Heart left ventricle (tissue), 16 donors: ENCODE measurements at regions not wholly inside any gene's neighbourhood (a gene's known extent, or its start where the extent isn't known, plus 50 kb on each side); places are given as distances from the start of the nearest gene placed in this dataset.
A peak's percentile ranks its signal among the peaks of the same experiment; 100 is the strongest.
"Not testable (repeated sequence)": the region's sequence is repeated elsewhere in the genome, so short reads cannot be mapped to it uniquely, and the experiment has no call there.

Experiments
- ATAC-seq, 4 donors: fragments of 200-7000 bp; cut with Tn5 transposase; one replicate each; pipeline ENCODE4 v1.9.1; 2020 to 2022; ENCODE audit warnings: moderate library complexity in 4 of 4, mild to moderate bottlenecking in 3 of 4, moderate number of reproducible peaks in 1 of 4
- DNase-seq, 5 donors: peaks; one replicate each; pipeline ENCODE4 v3.0.0-alpha.2; 2020
- H3K27ac ChIP-seq, 12 donors: fragments of 200-600 bp; sonication (generic) in 4 of 12; one replicate each; pipeline versions ENCODE4 v1.5.0 to v1.8.0; 2016 to 2022; ENCODE audit warnings: mild to moderate bottlenecking in 2 of 12
- H3K27me3 ChIP-seq, 9 donors: fragments of 200-600 bp; sonication (generic) in 2 of 9; one replicate each; pipeline versions ENCODE4 v1.5.1 to v1.8.0; 2016 to 2022; ENCODE audit warnings: mild to moderate bottlenecking in 3 of 9
- H3K36me3 ChIP-seq, 9 donors: fragments of 200-600 bp; sonication (generic) in 2 of 9; one replicate each; pipeline versions ENCODE4 v1.5.0 to v1.8.0; 2018 to 2022; ENCODE audit warnings: mild to moderate bottlenecking in 2 of 9
- H3K4me1 ChIP-seq, 12 donors: fragments of 200-600 bp; sonication (generic) in 4 of 12; one replicate each; pipeline versions ENCODE4 v1.5.0 to v1.8.0; 2016 to 2022; ENCODE audit warnings: mild to moderate bottlenecking in 3 of 12
- H3K4me3 ChIP-seq, 12 donors: fragments of 200-600 bp; sonication (generic) in 4 of 12; one replicate each; pipeline versions ENCODE4 v1.5.0 to v1.8.0; 2017 to 2022; ENCODE audit warnings: mild to moderate bottlenecking in 9 of 12, moderate library complexity in 4 of 12
- H3K9me3 ChIP-seq, 12 donors: fragments of 200-600 bp; sonication (generic) in 4 of 12; one replicate each; pipeline versions ENCODE4 v1.5.0 to v1.8.0; 2016 to 2022; ENCODE audit warnings: mild to moderate bottlenecking in 1 of 12
- POLR2A ChIP-seq, 2 donors: fragments of 450-650 bp; IDR thresholded peaks; one replicate each; pipeline ENCODE4 v1.6.1; 2017; ENCODE audit warnings: antibody characterized with exemption in 2 of 2, mild to moderate bottlenecking in 2 of 2, moderate library complexity in 2 of 2
- WGBS, 4 donors: extraction: QIAGEN DNeasy Blood & Tissue Kit in 2 of 4; methylation state at CpG; one replicate each; pipeline versions ENCODE4 v1.1.5 to v1.1.7; 2013 to 2018; 5-methylcytosine and 5-hydroxymethylcytosine counted together
- intact Hi-C, 10 donors: fragments of 100-400 bp; cut with DNase I; formaldehyde crosslinking; loops; one replicate each; pipeline versions ENCODE4 v1.11.1 to v1.14.2; 2022
- TF ChIP-seq, protein P1 (sequence below), 12 donors: fragments of 200-600 bp; sonication (generic) in 4 of 12; IDR thresholded peaks; one replicate each; pipeline versions ENCODE4 v1.5.0 to v1.8.0; 2018 to 2022; ENCODE audit warnings: antibody characterized with exemption in 12 of 12, mild to moderate bottlenecking in 5 of 12
- donor health status: ischemic (EF 13 %, LVEDD 7.1; RV severe dilation, severe dysfunction).
- donor health status: healthy with polysubstance abuse.
- donor health status: DM: no; HTN: yes; CAD: no.
- donor health status: DM: no; HTN: no; CAD: no.
- donor health status: ischemic (EF 25% LVEDD 6.9; RV normal size, moderate dysfunction).
- donor health status: ischemic (EF 25% LVEDD 5.7; RV mildly dilated, moderate dysfunction).
- donor health status: healthy.
- donor health status: DM: yes; HTN: yes; CAD: no.
- donor health status: ischemic (EF 35%, LVEDD 5.7; RV mildly dilated, moderate dysfunction).
- donor health status: nonischemic (EF 11% LVEDD 7.7; RV severe dilation, severe dysfunction).
- donor health status: DM: yes; HTN: yes; CAD: no.
- donor health status: PGD.
- donor health status: ischemic (EF 29% LVEDD 5.4; RV normal size, mild dysfunction).
- donor health status: nonischemic (EF 23%, LVEDD 6.1; RV moderate dilation, normal function).

DNA sequence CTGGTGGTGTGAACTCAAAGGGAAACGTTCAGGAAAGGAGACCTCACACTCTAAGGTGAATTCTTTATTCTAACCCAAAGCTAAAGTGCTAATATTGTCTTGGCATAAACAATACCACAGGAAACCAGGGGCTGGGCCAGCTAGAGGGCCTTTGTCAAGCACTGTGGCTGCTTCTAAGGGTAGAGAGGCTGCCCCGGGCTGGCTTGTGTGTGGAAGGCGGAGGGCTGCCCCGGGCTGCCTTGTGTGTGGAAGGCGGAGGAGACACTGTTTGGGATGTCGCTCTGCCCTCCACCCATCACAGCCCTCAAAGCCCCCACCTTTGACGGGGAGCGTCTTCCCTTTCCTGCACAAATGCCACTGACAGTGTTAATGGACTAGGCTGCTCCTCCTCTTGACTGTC, 216.8 kb downstream of the TOMM20 start:
- Histone ChIP-seq H3K9me3 (no peaks in the 10 kb centered on the region), H3K36me3 (no peaks in the 10 kb centered on the region), H3K4me1 (peaks cover 11 to 79% (median 51%) of the 10 kb centered on the region in 12 donors), H3K27ac (peak overlapping the region in 11 of 12 donors; percentile 29 to 92 (median 76)), H3K4me3 (no peak overlapping the region), H3K27me3 (no peaks in the 10 kb centered on the region)
- DNase-seq (peak; percentile 51 to 74 (median 60)), ATAC-seq (peak in 2 of 4 donors; percentile 53 to 66)
- TF ChIP-seq, protein P1, sequence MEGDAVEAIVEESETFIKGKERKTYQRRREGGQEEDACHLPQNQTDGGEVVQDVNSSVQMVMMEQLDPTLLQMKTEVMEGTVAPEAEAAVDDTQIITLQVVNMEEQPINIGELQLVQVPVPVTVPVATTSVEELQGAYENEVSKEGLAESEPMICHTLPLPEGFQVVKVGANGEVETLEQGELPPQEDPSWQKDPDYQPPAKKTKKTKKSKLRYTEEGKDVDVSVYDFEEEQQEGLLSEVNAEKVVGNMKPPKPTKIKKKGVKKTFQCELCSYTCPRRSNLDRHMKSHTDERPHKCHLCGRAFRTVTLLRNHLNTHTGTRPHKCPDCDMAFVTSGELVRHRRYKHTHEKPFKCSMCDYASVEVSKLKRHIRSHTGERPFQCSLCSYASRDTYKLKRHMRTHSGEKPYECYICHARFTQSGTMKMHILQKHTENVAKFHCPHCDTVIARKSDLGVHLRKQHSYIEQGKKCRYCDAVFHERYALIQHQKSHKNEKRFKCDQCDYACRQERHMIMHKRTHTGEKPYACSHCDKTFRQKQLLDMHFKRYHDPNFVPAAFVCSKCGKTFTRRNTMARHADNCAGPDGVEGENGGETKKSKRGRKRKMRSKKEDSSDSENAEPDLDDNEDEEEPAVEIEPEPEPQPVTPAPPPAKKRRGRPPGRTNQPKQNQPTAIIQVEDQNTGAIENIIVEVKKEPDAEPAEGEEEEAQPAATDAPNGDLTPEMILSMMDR (IDR thresholded peaks at IDR 0.05) = no peak
- no peak for TF ChIP-seq POLR2A (IDR thresholded peaks at IDR 0.05)
- intact Hi-C loops = loop anchor here in 6 of 10 donors (2.0 to 10.0 kb wide), 10 partner anchors 73 to 414 kb away; partner anchors contain the start of gene IRF2BP2 (in 1 of the 6)
- 37 to 62% (median 55%) methylated on average over 8 of the region's 8 CpGs for WGBS, 4 donors

DNA sequence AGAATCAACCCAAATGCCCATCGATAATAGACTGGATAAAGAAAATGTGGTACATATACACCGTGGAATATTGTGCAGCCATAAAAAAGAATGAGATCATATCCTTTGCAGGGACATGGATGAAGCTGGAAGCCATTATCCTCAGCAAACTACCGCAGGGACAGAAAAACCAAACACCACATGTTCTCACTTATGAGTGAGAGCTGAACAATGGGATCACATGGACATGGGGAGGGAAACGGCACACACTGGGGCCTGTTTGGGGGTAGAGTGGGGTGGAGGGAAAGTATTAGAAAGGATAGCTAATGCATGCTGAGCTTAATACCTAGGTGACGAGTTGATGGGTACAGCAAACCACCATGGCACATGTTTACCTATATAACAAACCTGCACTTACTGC, 217.5 kb downstream of the TOMM20 start:
- not testable (repeated sequence) for H3K27me3 ChIP-seq, DNase-seq, H3K9me3 ChIP-seq, H3K4me3 ChIP-seq, ATAC-seq, H3K36me3 ChIP-seq
- intact Hi-C loops = loop anchor here in 5 of 10 donors (5.0 to 10.0 kb wide), 9 partner anchors 74 to 414 kb away; partner anchors contain the start of gene IRF2BP2 (in 1 of the 5)
- H3K4me1 ChIP-seq = peaks cover 9 to 75% (median 44%) of the 10 kb centered on the region in 12 donors
- peak overlapping the region in 10 of 12 donors; percentile 59 to 92 (median 76) for H3K27ac ChIP-seq
- WGBS, 4 donors = 75 to 82% (median 80%) methylated on average over 5 of the region's 5 CpGs

DNA sequence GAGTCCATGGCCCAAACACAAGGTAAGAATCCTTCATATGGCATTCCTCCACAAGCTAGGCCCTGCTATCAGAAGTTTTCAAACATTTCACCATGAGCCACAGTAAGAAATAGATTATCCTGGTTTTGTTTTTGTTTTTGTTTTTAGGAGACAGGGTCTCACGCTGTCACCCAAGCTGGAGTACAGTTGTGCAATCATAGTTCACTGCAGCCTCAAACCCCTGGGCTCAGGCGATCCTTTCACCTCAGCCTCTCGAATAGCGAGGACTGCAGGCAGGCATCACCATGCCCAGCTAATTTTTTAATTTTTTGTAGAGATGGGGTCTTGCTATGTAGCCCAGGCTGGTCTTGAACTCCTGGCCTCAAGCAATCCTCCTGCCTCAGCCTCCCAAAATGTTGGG, 218.8 kb downstream of the TOMM20 start:
- intact Hi-C loops = loop anchor here in 6 of 10 donors (5.0 to 10.0 kb wide), 9 partner anchors 75 to 413 kb away; partner anchors contain the start of gene IRF2BP2 (in 1 of the 6)
- Histone ChIP-seq H3K4me3 (no peak overlapping the region), H3K27me3 (no peaks in the 10 kb centered on the region), H3K27ac (no peak overlapping the region), H3K4me1 (peaks cover 9 to 63% (median 36%) of the 10 kb centered on the region in 12 donors), H3K36me3 (no peaks in the 10 kb centered on the region), H3K9me3 (no peaks in the 10 kb centered on the region)
- 98 to 100% (median 99%) methylated on average over 4 of the region's 4 CpGs for WGBS, 4 donors
- peak in 1 of 5 donors; percentile 4 for DNase-seq
- ATAC-seq = no peak
- TF ChIP-seq, protein P1 (IDR thresholded peaks at IDR 0.05) = no peak
- TF ChIP-seq POLR2A (IDR thresholded peaks at IDR 0.05) = no peak

DNA sequence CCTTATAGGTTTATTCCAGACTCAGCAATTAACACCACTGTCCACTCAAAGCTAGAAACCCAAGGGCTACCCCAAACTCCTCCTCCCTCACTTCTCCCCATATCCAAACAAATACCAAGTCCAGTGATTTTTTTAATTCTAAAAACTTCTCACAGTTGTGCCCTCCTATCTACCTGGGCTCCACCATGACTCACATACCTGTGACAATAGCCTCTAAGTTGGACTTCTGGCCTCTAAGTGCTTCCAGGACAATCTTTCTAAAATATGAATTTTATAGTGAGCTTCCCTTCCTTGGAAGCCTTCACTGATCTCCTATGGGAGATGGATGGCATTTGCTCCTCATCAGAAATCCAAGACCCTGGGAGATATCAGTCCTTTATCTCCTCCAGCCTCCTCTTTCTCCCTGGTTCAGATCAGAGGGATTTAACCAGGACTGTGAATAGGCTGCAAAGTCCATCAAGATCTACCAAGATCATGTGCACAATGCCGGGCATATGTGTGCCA, 219.3 kb downstream of the TOMM20 start:
- no peaks in the 10 kb centered on the region for H3K27me3 ChIP-seq
- WGBS, 4 donors = 80 to 100% (median 98%) methylated on average over 1 of the region's 1 CpG
- intact Hi-C loops = loop anchor here in 1 of 10 donors (10.0 kb wide), 1 partner anchor 165 kb away; no protein-coding TSS in a partner anchor
- no peak for TF ChIP-seq POLR2A (IDR thresholded peaks at IDR 0.05)
- TF ChIP-seq, protein P1 (IDR thresholded peaks at IDR 0.05) = no peak
- H3K4me1 ChIP-seq = peaks cover 9 to 63% (median 36%) of the 10 kb centered on the region in 12 donors
- no peaks in the 10 kb centered on the region for H3K36me3 ChIP-seq
- H3K9me3 ChIP-seq = no peaks in the 10 kb centered on the region
- no peak for DNase-seq
- H3K4me3 ChIP-seq = no peak overlapping the region
- ATAC-seq = no peak
- no peak overlapping the region for H3K27ac ChIP-seq
